Neural cell (in vitro differentiated cells): ENCODE measurements at regions not wholly inside any gene's neighbourhood (a gene's known extent, or its start where the extent isn't known, plus 50 kb on each side); places are given as distances from the start of the nearest gene placed in this dataset.

Experiments
- H2AFZ ChIP-seq: fragments of 200-600, 300-800 bp; sonication (generic), shearing (Covaris generic); 2 replicates; pipeline ENCODE4 v1.6.0; 2014; ENCODE audit warnings: low read depth, mild to moderate bottlenecking, antibody characterized with exemption, low read length, moderate library complexity
- H3F3A ChIP-seq: fragments of 200-600 bp; shearing (Covaris generic); 2 replicates; pipeline ENCODE4 v1.6.1; 2016; ENCODE audit warnings: mild to moderate bottlenecking, moderate library complexity, mixed read lengths, antibody characterized with exemption, low read length; ENCODE audit not compliant: insufficient read depth, poor library complexity, severe bottlenecking
- H3K27ac ChIP-seq: fragments of 200-600, 300-800 bp; sonication (generic), shearing (Covaris generic); 2 replicates; pipeline ENCODE4 v1.5.1; 2014; ENCODE audit warnings: mild to moderate bottlenecking, low read length, moderate library complexity
- H3K27me3 ChIP-seq: fragments of 300-800, 200-600 bp; sonication (generic), shearing (Covaris generic); 2 replicates; pipeline ENCODE4 v1.6.0; 2014; ENCODE audit warnings: mild to moderate bottlenecking, low read depth, low read length, moderate library complexity; ENCODE audit not compliant: insufficient read depth
- H3K36me3 ChIP-seq: fragments of 300-800, 200-600 bp; sonication (generic), shearing (Covaris generic); 2 replicates; pipeline ENCODE4 v1.5.1; 2014; ENCODE audit warnings: mild to moderate bottlenecking, antibody characterized with exemption, low read length, moderate library complexity; ENCODE audit not compliant: insufficient read depth
- H3K4me2 ChIP-seq: fragments of 300-800, 200-600 bp; sonication (generic), shearing (Covaris generic); 2 replicates; pipeline ENCODE4 v1.6.0; 2014; ENCODE audit warnings: mild to moderate bottlenecking, low read length
- H3K4me3 ChIP-seq: fragments of 300-800, 200-600 bp; sonication (generic), shearing (Covaris generic); 2 replicates; pipeline ENCODE4 v1.5.1; 2014; ENCODE audit warnings: mild to moderate bottlenecking, low read length, moderate library complexity
- H3K79me2 ChIP-seq: fragments of 200-600 bp; shearing (Covaris generic); replicated peaks from 2 replicates; pipeline ENCODE4 v1.6.0; 2014; ENCODE audit warnings: mild to moderate bottlenecking, low read length, moderate library complexity; ENCODE audit not compliant: insufficient read depth
- H3K9ac ChIP-seq: fragments of 300-800, 200-600 bp; sonication (generic), shearing (Covaris generic); 2 replicates; pipeline ENCODE4 v1.6.1; 2016; ENCODE audit warnings: mild to moderate bottlenecking, low read length, mixed read lengths
- H3K9me2 ChIP-seq: fragments of 200-600 bp; shearing (Covaris generic); 2 replicates; pipeline ENCODE4 v1.6.1; 2016; ENCODE audit warnings: mild to moderate bottlenecking, low read length, mixed read lengths; ENCODE audit not compliant: insufficient read depth
- H3K9me3 ChIP-seq: fragments of 200-600, 300-800 bp; sonication (generic), shearing (Covaris generic); 2 replicates; pipeline ENCODE4 v1.6.1; 2016; ENCODE audit warnings: mild to moderate bottlenecking, mixed run types, low read length, moderate library complexity, mixed read lengths
- H4K20me1 ChIP-seq: fragments of 200-600 bp; shearing (Covaris generic); 2 replicates; pipeline ENCODE4 v1.6.1; 2016; ENCODE audit warnings: mild to moderate bottlenecking, mixed run types; ENCODE audit not compliant: insufficient read depth
- CTCF ChIP-seq: fragments of 450-650 bp; IDR thresholded peaks from 2 replicates; pipeline ENCODE4 v1.5.1; 2014; ENCODE audit warnings: antibody characterized with exemption, mild to moderate bottlenecking, moderate library complexity; ENCODE audit not compliant: poor library complexity, severe bottlenecking
- EP300 ChIP-seq: fragments of 450-650 bp; conservative IDR thresholded peaks from 2 replicates; pipeline ENCODE4 v1.6.1; 2014; ENCODE audit warnings: antibody characterized with exemption, mild to moderate bottlenecking, moderate library complexity; ENCODE audit not compliant: poor library complexity, severe bottlenecking
- EZH2 ChIP-seq: fragments of 200-600, 300-800 bp; shearing (Covaris generic), sonication (generic); IDR thresholded peaks from 2 replicates; pipeline ENCODE4 v1.6.1; 2014; ENCODE audit warnings: antibody characterized with exemption, low read length, borderline replicate concordance, mild to moderate bottlenecking; ENCODE audit not compliant: insufficient read depth, poor library complexity, severe bottlenecking
- MXI1 ChIP-seq: fragments of 450-650 bp; conservative IDR thresholded peaks from 2 replicates; pipeline ENCODE4 v1.6.1; 2014; ENCODE audit warnings: antibody characterized with exemption, mild to moderate bottlenecking; ENCODE audit not compliant: poor library complexity, severe bottlenecking
- POLR2AphosphoS5 ChIP-seq: IDR thresholded peaks from 2 replicates; pipeline ENCODE4 v1.6.1; 2012
- RAD21 ChIP-seq: fragments of 450-650 bp; conservative IDR thresholded peaks from 2 replicates; pipeline ENCODE4 v1.6.1; 2014; ENCODE audit warnings: antibody characterized with exemption, mild to moderate bottlenecking, moderate library complexity
- REST ChIP-seq: IDR thresholded peaks from 2 replicates; pipeline ENCODE4 v1.6.1; 2012; ENCODE audit warnings: borderline replicate concordance
- SMC3 ChIP-seq: fragments of 450-650 bp; conservative IDR thresholded peaks from 2 replicates; pipeline ENCODE4 v1.6.1; 2014; ENCODE audit warnings: antibody characterized with exemption, mild to moderate bottlenecking, moderate library complexity; ENCODE audit not compliant: poor library complexity
- TAF1 ChIP-seq: IDR thresholded peaks from 2 replicates; pipeline ENCODE4 v1.6.1; 2012; ENCODE audit warnings: low read depth

- Histone ChIP-seq H4K20me1 (no peaks in the 10 kb centered on the region), H3K36me3 (no peaks in the 10 kb centered on the region), H3K9me2 (no peaks in the 10 kb centered on the region), H3K27me3 (no peaks in the 10 kb centered on the region), H3K79me2 (no peaks in the 10 kb centered on the region), H2AFZ (no peak overlapping the region), H3K9ac (no peak overlapping the region), H3K9me3 (no peaks in the 10 kb centered on the region), H3K4me2 (no peak overlapping the region), H3F3A (no peaks in the 10 kb centered on the region), H3K27ac (no peak overlapping the region), H3K4me3 (no peak overlapping the region)
- TF ChIP-seq EP300, result no peak
- TF ChIP-seq POLR2AphosphoS5, result no peak
- no peak for TF ChIP-seq EZH2
- TF ChIP-seq RAD21, result no peak
- no peak for TF ChIP-seq MXI1
- no peak for TF ChIP-seq TAF1
- no peak for TF ChIP-seq REST
- TF ChIP-seq SMC3, result no peak
- TF ChIP-seq CTCF, result no peak
Observed at GRCh38 chr13:26494571-26495195, 62.8 kb upstream of the WASF3 start.

GRCh38 chr13:26495750-26496149, 61.7 kb upstream of the WASF3 start:
- no peaks in the 10 kb centered on the region for H3K9me3 ChIP-seq
- H4K20me1 ChIP-seq, result no peaks in the 10 kb centered on the region
- H3K36me3 ChIP-seq, result no peaks in the 10 kb centered on the region
- H3K9ac ChIP-seq, result no peak overlapping the region
- H3K4me3 ChIP-seq, result no peak overlapping the region
- no peaks in the 10 kb centered on the region for H3K79me2 ChIP-seq
- H3K27ac ChIP-seq, result no peak overlapping the region
- no peak overlapping the region for H3K4me2 ChIP-seq
- H3K27me3 ChIP-seq, result no peaks in the 10 kb centered on the region
- H3F3A ChIP-seq, result no peaks in the 10 kb centered on the region
- no peaks in the 10 kb centered on the region for H3K9me2 ChIP-seq
- no peak overlapping the region for H2AFZ ChIP-seq
- TF ChIP-seq RAD21 (no peak), TAF1 (no peak), MXI1 (no peak), POLR2AphosphoS5 (no peak), SMC3 (no peak), EP300 (no peak), CTCF (no peak), REST (no peak), EZH2 (no peak)
